ENCODE measurements at regions not wholly inside any gene's neighbourhood (a gene's known extent, or its start where the extent isn't known, plus 50 kb on each side); places are given as distances from the start of the nearest gene placed in this dataset.

DNA sequence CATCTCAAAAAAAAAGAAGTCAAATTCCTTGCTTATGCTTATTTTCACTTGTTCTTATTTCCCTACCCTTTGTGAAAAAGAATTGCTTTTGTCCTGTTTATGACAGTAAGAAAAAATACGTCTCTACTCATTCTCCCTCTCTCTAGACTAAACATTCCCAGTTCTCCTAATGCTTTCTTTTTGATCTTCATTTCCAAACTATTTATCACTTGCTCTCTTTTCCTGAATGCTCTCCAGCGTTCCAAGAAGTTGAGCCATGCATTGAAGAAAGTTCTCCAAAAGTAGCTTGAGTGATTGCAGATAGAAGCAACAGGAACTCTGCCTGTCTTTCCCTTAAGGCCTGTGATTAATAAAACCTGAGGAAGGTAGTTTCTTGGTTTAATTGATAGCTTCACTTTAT is 53.1 kb upstream of the TMEM170B start:
- CTCF ChIA-PET, result interaction anchor here (0.6 kb wide), 1 partner anchor 473 kb away, joined by 3 read pairs; no protein-coding TSS in a partner anchor
- POLR2A ChIA-PET, result no interaction called here
- Mint-ChIP-seq H3K4me1 (peaks cover 15% of the 10 kb centered on the region), H3K27me3 (ENCODE audit: low read depth) (no peaks in the 10 kb centered on the region), H3K4me3 (no peak overlapping the region), H3K9me3 (no peaks in the 10 kb centered on the region), H3K27ac (no peak overlapping the region), H3K36me3 (no peaks in the 10 kb centered on the region)
- ATAC-seq, result no peak
- DNase-seq (ENCODE audit: low spot score), result no peak
- TF ChIP-seq ZNF532 (CRISPR knock-in tag; IDR thresholded peaks at IDR 0.05; ENCODE audit: borderline replicate concordance) (no peak), ZBTB43 (CRISPR knock-in tag; IDR thresholded peaks at IDR 0.05) (no peak), ZNF396 (CRISPR knock-in tag; IDR thresholded peaks at IDR 0.05; ENCODE audit: borderline replicate concordance) (no peak), NFYB (CRISPR knock-in tag; conservative IDR thresholded peaks at IDR 0.05; ENCODE audit: low read depth) (no peak), ZNF317 (CRISPR knock-in tag; IDR thresholded peaks at IDR 0.05; ENCODE audit: borderline replicate concordance, low read depth) (no peak), MAX (CRISPR knock-in tag; IDR thresholded peaks at IDR 0.05) (no peak), GTF2I (CRISPR knock-in tag; conservative IDR thresholded peaks at IDR 0.05) (no peak), AFF4 (CRISPR knock-in tag; IDR thresholded peaks at IDR 0.05; ENCODE audit: borderline replicate concordance) (no peak), ZNF138 (CRISPR knock-in tag; conservative IDR thresholded peaks at IDR 0.05) (no peak), AR (CRISPR knock-in tag; IDR thresholded peaks at IDR 0.05) (no peak), TEAD4 (CRISPR knock-in tag; IDR thresholded peaks at IDR 0.05) (no peak)
- TF ChIP-seq, protein P1, sequence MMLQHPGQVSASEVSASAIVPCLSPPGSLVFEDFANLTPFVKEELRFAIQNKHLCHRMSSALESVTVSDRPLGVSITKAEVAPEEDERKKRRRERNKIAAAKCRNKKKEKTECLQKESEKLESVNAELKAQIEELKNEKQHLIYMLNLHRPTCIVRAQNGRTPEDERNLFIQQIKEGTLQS (CRISPR knock-in tag; conservative IDR thresholded peaks at IDR 0.05), result no peak
- TF ChIP-seq, protein P2, sequence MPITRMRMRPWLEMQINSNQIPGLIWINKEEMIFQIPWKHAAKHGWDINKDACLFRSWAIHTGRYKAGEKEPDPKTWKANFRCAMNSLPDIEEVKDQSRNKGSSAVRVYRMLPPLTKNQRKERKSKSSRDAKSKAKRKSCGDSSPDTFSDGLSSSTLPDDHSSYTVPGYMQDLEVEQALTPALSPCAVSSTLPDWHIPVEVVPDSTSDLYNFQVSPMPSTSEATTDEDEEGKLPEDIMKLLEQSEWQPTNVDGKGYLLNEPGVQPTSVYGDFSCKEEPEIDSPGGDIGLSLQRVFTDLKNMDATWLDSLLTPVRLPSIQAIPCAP (CRISPR knock-in tag; IDR thresholded peaks at IDR 0.05), result no peak
- TF ChIP-seq, protein P3, sequence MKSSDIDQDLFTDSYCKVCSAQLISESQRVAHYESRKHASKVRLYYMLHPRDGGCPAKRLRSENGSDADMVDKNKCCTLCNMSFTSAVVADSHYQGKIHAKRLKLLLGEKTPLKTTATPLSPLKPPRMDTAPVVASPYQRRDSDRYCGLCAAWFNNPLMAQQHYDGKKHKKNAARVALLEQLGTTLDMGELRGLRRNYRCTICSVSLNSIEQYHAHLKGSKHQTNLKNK (CRISPR knock-in tag; IDR thresholded peaks at IDR 0.05), result no peak
- TF ChIP-seq, protein P4, sequence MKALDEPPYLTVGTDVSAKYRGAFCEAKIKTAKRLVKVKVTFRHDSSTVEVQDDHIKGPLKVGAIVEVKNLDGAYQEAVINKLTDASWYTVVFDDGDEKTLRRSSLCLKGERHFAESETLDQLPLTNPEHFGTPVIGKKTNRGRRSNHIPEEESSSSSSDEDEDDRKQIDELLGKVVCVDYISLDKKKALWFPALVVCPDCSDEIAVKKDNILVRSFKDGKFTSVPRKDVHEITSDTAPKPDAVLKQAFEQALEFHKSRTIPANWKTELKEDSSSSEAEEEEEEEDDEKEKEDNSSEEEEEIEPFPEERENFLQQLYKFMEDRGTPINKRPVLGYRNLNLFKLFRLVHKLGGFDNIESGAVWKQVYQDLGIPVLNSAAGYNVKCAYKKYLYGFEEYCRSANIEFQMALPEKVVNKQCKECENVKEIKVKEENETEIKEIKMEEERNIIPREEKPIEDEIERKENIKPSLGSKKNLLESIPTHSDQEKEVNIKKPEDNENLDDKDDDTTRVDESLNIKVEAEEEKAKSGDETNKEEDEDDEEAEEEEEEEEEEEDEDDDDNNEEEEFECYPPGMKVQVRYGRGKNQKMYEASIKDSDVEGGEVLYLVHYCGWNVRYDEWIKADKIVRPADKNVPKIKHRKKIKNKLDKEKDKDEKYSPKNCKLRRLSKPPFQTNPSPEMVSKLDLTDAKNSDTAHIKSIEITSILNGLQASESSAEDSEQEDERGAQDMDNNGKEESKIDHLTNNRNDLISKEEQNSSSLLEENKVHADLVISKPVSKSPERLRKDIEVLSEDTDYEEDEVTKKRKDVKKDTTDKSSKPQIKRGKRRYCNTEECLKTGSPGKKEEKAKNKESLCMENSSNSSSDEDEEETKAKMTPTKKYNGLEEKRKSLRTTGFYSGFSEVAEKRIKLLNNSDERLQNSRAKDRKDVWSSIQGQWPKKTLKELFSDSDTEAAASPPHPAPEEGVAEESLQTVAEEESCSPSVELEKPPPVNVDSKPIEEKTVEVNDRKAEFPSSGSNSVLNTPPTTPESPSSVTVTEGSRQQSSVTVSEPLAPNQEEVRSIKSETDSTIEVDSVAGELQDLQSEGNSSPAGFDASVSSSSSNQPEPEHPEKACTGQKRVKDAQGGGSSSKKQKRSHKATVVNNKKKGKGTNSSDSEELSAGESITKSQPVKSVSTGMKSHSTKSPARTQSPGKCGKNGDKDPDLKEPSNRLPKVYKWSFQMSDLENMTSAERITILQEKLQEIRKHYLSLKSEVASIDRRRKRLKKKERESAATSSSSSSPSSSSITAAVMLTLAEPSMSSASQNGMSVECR (CRISPR knock-in tag; IDR thresholded peaks at IDR 0.05; ENCODE audit: borderline replicate concordance), result no peak
- TF ChIP-seq, protein P5, sequence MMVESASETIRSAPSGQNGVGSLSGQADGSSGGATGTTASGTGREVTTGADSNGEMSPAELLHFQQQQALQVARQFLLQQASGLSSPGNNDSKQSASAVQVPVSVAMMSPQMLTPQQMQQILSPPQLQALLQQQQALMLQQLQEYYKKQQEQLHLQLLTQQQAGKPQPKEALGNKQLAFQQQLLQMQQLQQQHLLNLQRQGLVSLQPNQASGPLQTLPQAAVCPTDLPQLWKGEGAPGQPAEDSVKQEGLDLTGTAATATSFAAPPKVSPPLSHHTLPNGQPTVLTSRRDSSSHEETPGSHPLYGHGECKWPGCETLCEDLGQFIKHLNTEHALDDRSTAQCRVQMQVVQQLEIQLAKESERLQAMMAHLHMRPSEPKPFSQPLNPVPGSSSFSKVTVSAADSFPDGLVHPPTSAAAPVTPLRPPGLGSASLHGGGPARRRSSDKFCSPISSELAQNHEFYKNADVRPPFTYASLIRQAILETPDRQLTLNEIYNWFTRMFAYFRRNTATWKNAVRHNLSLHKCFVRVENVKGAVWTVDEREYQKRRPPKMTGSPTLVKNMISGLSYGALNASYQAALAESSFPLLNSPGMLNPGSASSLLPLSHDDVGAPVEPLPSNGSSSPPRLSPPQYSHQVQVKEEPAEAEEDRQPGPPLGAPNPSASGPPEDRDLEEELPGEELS (CRISPR knock-in tag; IDR thresholded peaks at IDR 0.05), result no peak

Data from WTC11 (cell line).